ENCODE measurements at regions not wholly inside any gene's neighbourhood (a gene's known extent, or its start where the extent isn't known, plus 50 kb on each side); places are given as distances from the start of the nearest gene placed in this dataset.
A peak's percentile ranks its signal among the peaks of the same experiment; 100 is the strongest.

GRCh38 chr16:51286272-51286671 lies 135.2 kb upstream of the SALL1 start:
- DNase-seq (ENCODE audit: low read depth in 2 of 2): no peak
- H3K4me3 ChIP-seq (replicated peaks in 1 of 2; ENCODE audit: low read depth in 2 of 2, low read length in 2 of 2): no peak overlapping the region
- no peak for TF ChIP-seq CTCF (IDR thresholded peaks at IDR 0.05; ENCODE audit: low read depth, low read length)

GRCh38 chr16:51276336-51276735 lies 125.3 kb upstream of the SALL1 start:
- DNase-seq (ENCODE audit: low read depth in 2 of 2): peak in 1 of 2 donors; percentile 3
- H3K4me3 ChIP-seq (replicated peaks in 1 of 2; ENCODE audit: low read depth in 2 of 2, low read length in 2 of 2): no peak overlapping the region
- no peak for TF ChIP-seq CTCF (IDR thresholded peaks at IDR 0.05; ENCODE audit: low read depth, low read length)

GRCh38 chr16:51272420-51272819 lies 121.3 kb upstream of the SALL1 start:
- no peak overlapping the region for H3K4me3 ChIP-seq (replicated peaks in 1 of 2; ENCODE audit: low read depth in 2 of 2, low read length in 2 of 2)

GRCh38 chr16:51271156-51271701 lies 120.2 kb upstream of the SALL1 start:
- no peak for DNase-seq (ENCODE audit: low read depth in 2 of 2)

More at GRCh38 chr16:51272420-51272819, 121.3 kb upstream of the SALL1 start:
- no peak for DNase-seq (ENCODE audit: low read depth in 2 of 2)
- TF ChIP-seq CTCF (IDR thresholded peaks at IDR 0.05; ENCODE audit: low read depth, low read length): no peak

GRCh38 chr16:51268237-51268636 lies 117.2 kb upstream of the SALL1 start:
- no peak for TF ChIP-seq CTCF (IDR thresholded peaks at IDR 0.05; ENCODE audit: low read depth, low read length)
- no peak for DNase-seq (ENCODE audit: low read depth in 2 of 2)
- no peak overlapping the region for H3K4me3 ChIP-seq (replicated peaks in 1 of 2; ENCODE audit: low read depth in 2 of 2, low read length in 2 of 2)

More at GRCh38 chr16:51271156-51271701, 120.2 kb upstream of the SALL1 start:
- no peak overlapping the region for H3K4me3 ChIP-seq (replicated peaks in 1 of 2; ENCODE audit: low read depth in 2 of 2, low read length in 2 of 2)
- TF ChIP-seq CTCF (IDR thresholded peaks at IDR 0.05; ENCODE audit: low read depth, low read length): no peak

GRCh38 chr16:51267681-51268080 lies 116.6 kb upstream of the SALL1 start:
- no peak for DNase-seq (ENCODE audit: low read depth in 2 of 2)
- no peak overlapping the region for H3K4me3 ChIP-seq (replicated peaks in 1 of 2; ENCODE audit: low read depth in 2 of 2, low read length in 2 of 2)
- no peak for TF ChIP-seq CTCF (IDR thresholded peaks at IDR 0.05; ENCODE audit: low read depth, low read length)

GRCh38 chr16:51262428-51262827 lies 111.4 kb upstream of the SALL1 start:
- TF ChIP-seq CTCF (IDR thresholded peaks at IDR 0.05; ENCODE audit: low read depth, low read length): no peak

More at GRCh38 chr16:51262428-51262827, 111.4 kb upstream of the SALL1 start:
- no peak for DNase-seq (ENCODE audit: low read depth in 2 of 2)
- no peak overlapping the region for H3K4me3 ChIP-seq (replicated peaks in 1 of 2; ENCODE audit: low read depth in 2 of 2, low read length in 2 of 2)

Data from cardiac fibroblast (primary cell).